ENCODE measurements at regions not wholly inside any gene's neighbourhood (a gene's known extent, or its start where the extent isn't known, plus 50 kb on each side); places are given as distances from the start of the nearest gene placed in this dataset.

DNA sequence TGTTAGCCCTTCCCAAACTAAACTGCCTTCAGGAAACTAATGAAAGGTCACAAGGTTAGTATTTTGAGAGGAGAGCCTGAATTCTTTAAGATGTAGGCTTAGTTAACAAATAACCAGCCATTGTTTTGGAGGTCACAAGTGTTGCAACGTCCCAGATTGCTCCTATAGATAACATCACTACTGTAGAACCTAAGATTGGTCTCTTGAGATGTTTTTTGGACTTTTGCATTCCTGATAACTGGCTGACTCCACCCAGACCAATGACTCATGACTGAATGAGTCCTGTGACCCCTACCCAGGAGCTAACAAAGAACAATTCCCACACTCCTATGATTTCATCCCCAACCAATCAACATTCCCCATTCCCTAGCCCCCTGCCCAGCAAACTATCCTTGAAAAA, 178.8 kb downstream of the SCP2D1 start:
- in situ Hi-C loops (cut with HindIII; ENCODE audit: low sequenced_read_pairs) = no loop called here

DNA sequence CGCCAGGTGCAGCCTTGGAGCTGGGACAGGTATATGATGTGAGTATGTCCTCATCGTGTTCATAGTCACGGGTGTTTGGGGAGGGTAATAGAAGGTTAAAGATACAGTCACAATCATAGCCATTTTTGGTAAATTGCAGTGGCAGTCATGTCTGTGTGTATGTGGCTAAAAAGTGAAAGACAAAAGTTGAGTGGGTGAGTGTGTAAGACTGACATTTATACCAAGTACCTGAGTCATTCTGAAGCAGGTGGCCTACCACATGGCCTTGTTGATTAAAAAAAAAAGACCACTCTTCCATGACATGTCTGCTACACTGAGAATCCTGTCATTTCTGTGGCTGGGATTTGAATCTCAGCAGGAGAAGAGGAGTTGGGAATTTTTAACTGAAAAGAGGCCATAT, 181.9 kb downstream of the SCP2D1 start:
- in situ Hi-C loops (cut with HindIII; ENCODE audit: low sequenced_read_pairs) = no loop called here

DNA sequence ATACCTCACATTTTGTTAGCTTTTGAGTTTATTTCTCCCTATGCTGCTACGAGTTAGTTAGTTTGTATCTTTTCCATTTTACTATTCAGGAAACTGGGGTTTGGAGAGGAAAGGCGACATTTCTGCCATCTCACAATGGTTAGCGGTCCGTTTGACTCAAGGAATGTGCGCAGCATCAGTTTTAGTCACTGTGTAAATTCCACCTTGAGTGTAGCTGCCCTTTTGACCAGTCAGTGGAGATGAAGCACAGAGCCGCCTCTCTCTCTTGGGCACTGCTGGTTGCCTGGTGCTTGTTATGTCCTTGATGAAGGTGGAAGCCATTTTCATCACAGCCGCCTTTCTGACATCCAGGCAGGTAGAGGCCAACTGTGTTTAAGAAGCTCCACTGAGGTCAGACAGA, 185.5 kb downstream of the SCP2D1 start:
- in situ Hi-C loops (cut with HindIII; ENCODE audit: low sequenced_read_pairs) = no loop called here

DNA sequence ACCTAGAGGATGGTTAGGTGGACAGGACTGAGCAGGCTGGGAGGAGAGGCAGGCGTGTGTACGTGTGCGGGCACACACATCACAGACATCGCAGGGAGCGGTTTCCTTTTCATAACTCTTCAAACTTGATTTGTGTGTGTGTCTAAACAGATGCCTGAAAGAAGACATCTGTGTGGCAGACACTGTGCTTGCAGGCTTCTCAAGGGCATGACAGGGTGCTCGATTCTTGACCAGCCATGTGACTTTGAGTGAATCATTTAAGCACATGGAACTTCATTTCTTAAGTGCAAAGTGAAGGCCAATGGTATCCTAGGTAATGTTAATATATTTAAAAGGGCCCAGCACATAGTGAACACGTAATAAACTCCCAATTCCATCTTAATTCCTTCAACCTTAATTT, 186.5 kb downstream of the SCP2D1 start:
- in situ Hi-C loops (cut with HindIII; ENCODE audit: low sequenced_read_pairs) = no loop called here

DNA sequence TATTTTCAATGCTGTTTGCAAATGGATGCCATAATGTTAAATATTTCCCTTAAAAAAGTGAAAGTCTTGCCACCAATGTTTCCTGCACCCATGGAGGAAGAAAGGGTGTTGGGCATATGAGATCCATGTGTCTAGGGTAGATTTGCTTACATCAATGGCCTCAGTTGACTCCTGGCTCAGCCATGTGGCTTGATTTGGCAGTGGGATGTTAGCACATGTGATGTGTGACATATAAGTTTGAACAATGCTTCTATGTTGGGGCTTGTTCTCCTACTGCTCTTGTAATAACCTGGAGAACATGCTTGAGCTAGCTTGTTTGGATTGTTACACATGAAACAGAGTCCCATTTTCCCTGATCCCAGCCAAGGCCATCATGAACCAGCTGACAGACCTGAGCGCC, 187.6 kb downstream of the SCP2D1 start:
- in situ Hi-C loops (cut with HindIII; ENCODE audit: low sequenced_read_pairs) = no loop called here

DNA sequence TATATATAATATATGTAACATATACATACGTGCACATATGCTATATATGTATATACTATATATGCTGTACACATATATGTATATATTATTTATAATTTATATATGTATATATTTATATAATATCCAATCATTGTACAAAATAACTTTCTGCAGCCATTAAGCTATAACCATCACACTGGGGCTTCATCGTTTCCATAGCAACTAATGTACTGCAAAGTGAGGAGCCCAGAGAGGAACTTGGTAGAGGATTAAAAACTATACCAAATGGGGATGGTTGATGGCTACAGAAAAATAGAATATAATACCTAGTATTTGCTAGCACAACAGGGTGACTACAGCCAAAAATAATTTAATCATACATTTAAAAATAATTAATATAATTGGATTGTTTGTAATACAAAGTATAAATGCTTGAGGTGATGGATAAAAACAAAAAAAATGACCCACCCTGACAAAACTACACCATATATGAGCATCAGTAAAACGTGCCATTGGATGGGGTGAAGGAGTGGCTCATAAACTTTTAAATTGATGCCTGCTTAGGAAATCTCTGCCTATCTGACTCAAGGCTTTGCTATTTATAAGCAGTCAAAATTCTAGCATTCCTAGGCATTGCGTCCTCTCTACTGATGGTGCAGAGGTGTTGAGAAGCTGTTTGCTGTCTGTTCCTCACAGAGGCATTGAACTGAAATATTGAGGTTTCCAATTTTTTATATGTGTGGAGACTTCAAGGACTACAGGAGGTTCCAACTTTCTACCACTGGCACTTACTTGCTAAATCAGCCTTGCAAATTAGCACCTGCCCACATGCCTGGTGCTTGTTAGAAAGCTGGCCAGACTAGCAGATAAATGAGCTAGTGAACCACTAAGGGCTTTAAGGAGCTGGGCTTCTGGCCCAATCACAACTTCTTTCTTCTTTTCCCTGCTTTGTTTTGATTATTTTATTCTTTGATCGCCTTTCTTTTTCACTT, 190.1 kb downstream of the SCP2D1 start:
- in situ Hi-C loops (cut with HindIII; ENCODE audit: low sequenced_read_pairs) = no loop called here

DNA sequence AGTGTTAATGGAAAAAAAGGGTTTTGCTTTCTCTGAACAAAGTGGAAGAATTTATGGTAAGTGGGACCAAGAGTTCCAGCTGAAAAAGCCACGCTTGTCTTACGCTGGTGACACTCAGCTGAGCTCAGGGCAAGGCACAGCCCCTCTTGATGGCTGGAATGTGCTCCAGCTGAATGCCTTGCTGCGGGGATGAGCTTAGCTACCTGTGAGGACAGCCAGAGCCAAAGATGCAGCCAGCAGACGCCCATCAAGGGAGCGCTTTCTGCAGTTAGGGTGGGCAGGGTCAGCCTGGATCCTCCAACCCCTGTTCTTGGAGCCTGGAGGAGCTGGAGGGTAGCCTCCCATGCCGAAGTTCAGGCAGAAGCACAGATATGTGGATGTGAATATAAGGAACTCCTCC, 191.4 kb downstream of the SCP2D1 start:
- in situ Hi-C loops (cut with HindIII; ENCODE audit: low sequenced_read_pairs) = no loop called here

DNA sequence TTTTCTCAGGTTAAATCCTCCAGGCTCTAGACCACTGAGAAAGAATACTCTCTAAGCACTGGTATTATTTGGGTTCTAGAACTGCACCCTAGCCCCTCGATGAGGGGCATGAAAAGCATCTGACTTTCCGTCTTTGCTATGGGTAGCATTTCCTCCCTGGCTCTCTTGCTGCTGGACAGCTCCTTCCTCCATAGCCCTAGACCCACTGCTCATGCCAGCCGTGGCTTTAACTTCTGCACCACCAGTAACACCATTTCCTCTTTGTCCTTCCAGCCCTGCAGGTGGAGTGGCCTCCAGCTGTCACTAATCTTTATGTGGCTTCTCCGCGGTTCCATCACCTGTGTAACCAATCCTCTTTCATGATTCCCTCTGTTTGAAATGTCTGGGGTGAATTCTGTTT, 194.9 kb downstream of the SCP2D1 start:
- in situ Hi-C loops (cut with HindIII; ENCODE audit: low sequenced_read_pairs) = no loop called here

DNA sequence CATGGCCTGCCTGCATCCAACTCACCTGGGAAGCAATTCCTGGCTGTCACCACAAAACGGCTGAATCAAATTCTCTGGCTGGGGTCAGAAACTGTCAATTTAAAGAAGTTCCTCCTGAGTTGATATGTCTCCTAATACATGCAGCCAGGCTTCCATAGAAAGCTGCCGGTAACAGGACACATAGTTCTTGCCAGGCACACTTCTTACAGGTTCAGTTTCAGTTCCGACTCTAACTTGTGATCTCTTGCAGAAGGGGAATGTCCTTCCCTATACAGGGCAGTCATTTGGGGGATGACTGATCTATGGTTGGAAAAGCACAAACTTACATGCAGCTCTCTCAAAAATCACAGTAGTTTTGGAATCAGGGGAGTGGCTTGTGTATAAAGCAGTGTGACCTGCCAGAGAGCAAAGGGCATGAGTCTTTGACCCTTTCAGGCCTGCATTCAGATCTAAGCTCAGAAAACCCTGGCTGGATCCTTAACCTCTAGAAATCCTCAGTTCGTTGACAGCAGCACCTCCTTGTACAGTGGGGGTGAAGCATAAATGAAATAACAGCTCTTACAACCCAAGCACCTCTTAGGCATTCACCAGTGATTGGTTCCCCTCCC, 195.6 kb downstream of the SCP2D1 start:
- in situ Hi-C loops (cut with HindIII; ENCODE audit: low sequenced_read_pairs) = no loop called here

DNA sequence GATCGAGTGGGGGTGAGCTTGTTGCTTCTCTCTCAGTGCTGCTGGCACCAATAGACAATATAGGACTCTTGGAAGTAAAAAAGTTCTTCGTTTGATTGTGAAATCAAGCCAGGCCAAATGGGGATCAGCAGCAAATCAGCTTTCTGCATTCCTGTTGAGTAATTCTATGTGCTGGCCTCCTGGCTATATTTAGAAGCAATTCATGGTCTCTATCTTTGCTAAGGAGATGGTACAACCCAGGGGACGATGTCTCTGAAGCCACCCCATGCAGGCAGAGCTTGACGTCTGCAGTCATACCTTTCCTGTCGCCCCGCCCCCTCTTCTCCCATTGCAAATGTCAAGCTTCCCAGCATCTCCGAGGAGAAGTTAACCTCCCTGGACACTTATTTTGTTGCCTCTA, 199.1 kb downstream of the SCP2D1 start:
- in situ Hi-C loops (cut with HindIII; ENCODE audit: low sequenced_read_pairs) = loop anchor here (10.0 kb wide), 1 partner anchor 138 kb away; no protein-coding TSS in a partner anchor

DNA sequence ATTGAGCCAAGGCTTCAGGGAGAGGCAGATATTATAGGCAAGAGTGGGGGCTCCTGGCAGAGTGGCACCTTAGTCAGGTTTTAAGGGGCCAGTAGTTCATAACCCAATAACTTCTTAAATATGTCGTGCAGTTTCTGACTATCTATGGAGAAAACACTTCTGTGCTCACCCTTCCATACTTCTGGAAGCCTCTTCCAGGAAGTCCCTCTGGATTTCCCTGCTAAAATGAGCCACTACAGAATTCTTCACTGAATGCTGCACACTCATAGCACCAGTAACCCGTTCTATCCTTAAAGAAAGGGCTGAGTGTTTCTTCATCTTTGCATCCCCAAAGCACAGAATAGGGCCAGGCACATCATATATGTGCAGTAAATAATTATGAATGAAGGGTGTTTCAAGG, 198.5 kb upstream of the SLC24A3 start:
- in situ Hi-C loops (cut with HindIII; ENCODE audit: low sequenced_read_pairs) = loop anchor here (10.0 kb wide), 1 partner anchor 139 kb away; no protein-coding TSS in a partner anchor

DNA sequence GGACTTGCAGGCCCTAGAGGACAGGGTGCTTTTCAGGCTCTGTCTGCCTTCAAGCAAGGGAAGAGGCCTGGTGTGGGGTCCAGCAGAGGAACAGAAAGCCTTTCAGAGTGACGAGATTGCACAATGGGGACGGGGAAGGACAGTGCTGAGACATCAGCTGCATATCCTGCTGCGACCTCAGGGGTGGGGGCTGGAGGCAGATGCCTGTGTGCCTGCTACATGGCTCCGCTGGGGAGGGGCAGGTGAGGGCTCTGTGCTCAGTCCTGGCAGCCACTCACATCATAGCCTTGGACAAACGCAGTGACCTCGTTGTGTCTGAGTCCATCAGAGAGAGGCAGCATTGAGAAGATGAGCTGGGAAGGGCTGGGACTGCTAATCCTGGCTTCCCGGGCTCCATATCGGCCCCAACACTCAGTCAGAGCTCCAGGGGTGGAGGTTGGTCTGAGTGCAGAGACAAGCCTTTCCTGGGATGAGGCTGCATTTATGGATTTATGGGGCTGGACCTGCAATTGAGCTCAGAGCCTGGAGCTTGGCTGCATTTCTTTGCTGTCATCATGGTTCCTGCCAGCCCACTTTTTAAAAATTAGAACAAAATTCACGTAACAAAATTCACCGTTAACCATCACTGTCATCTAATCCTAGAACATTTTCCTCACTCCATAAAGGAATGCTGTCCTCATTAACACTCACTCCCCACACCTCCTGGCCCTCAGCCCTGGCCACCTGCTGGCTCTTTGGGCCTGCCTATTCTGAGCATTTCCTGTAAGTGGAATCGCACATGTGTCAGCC, 196.9 kb upstream of the SLC24A3 start:
- in situ Hi-C loops (cut with HindIII; ENCODE audit: low sequenced_read_pairs) = loop anchor here (10.0 kb wide), 1 partner anchor 141 kb away; no protein-coding TSS in a partner anchor

DNA sequence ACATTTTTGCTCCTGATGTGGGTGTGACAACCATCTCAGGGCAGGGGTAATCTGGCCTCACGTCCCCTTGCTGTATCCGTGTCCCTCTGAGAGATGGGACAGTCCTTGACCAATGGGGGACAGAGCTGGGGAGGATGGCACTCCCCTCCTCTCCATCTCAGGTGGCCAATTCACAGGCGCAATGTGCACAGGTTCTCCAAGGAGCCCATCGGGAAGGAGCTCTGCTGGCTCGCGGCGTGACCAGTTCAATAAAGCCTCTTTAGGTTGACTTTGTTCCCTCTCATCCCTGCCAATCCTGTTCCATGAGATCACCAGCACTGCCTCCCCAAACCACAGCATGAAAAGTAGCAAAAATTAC, 196.3 kb upstream of the SLC24A3 start:
- in situ Hi-C loops (cut with HindIII; ENCODE audit: low sequenced_read_pairs) = loop anchor here (10.0 kb wide), 1 partner anchor 141 kb away; no protein-coding TSS in a partner anchor

DNA sequence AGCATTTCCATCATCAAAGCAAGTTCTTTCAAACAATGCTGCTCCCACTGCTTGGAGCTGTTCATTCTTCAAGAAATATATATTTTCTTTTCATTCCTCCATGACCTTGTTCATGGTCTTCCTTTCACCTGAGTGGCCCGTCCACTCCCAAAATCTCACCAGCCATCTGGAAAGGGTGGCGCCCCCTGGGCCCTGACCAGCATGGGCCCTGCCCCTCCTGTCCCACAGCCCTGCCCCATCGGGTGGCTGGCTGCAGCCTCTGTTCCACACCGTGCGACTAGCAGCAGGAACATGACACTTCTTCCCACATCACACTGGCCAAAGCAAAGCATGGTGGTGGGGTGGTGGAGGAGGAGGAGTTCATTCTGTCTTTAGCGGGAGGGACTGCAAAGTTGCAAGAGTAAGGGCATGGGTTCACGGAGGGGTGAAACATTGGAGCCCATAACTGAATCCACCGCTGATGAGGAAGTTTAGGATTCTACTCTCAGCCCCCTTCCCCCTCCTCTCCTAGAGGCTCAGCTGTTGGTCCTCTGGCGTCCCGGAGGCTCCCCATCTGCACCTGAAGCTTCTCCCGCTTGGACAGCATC, 195.2 kb upstream of the SLC24A3 start:
- in situ Hi-C loops (cut with HindIII; ENCODE audit: low sequenced_read_pairs) = loop anchor here (10.0 kb wide), 1 partner anchor 142 kb away; no protein-coding TSS in a partner anchor

DNA sequence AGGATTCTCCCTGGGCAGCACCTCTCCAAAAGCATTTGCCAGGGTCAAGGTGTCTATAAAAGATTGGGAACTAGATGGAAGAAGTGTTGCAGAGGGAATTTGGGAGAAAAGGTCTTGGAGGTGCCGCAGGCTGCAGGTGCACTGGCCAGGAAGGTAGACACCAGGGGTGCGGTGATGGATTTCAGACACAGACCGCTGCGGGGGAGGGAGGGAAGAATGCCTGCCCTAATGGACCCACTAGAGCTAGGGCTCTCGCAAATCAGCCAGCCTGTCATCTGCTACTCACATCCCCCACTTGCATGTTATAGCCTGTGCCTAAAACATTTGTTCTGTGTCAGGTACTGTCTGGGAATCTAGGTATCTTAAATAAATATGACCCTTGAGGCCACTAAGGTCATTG, 193.6 kb upstream of the SLC24A3 start:
- in situ Hi-C loops (cut with HindIII; ENCODE audit: low sequenced_read_pairs) = loop anchor here (10.0 kb wide), 1 partner anchor 144 kb away; no protein-coding TSS in a partner anchor

DNA sequence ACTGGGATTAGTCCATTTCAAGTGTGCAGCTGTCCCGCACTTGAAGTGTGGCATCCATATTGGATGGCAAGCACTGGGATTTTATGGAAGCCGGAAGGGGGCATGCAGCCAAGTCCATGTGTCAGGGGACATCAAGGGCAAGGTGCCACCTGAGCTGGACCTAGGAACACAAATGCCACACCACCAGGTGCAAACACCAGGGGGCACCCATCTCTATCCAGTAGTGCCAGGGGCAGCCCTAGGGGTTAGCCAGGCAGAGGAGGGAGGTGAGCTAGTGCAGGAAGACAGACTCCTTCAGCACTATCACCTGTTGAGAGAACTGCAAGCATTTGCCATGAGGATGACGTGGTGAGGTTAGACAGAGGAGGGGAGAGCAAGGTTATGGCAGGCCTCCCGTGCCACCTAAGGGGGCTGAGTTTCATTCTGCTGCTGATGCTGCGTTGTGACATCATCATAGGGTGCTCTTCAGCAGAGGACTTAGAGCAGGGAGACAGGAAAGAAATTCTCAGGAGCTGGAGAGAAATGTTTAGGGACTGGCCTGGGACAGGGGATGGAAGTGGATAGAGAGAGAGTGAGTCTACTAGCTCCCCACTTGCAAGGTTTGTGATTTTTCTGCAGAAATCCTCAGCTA, 192.6 kb upstream of the SLC24A3 start:
- in situ Hi-C loops (cut with HindIII; ENCODE audit: low sequenced_read_pairs) = loop anchor here (10.0 kb wide), 1 partner anchor 145 kb away; no protein-coding TSS in a partner anchor

DNA sequence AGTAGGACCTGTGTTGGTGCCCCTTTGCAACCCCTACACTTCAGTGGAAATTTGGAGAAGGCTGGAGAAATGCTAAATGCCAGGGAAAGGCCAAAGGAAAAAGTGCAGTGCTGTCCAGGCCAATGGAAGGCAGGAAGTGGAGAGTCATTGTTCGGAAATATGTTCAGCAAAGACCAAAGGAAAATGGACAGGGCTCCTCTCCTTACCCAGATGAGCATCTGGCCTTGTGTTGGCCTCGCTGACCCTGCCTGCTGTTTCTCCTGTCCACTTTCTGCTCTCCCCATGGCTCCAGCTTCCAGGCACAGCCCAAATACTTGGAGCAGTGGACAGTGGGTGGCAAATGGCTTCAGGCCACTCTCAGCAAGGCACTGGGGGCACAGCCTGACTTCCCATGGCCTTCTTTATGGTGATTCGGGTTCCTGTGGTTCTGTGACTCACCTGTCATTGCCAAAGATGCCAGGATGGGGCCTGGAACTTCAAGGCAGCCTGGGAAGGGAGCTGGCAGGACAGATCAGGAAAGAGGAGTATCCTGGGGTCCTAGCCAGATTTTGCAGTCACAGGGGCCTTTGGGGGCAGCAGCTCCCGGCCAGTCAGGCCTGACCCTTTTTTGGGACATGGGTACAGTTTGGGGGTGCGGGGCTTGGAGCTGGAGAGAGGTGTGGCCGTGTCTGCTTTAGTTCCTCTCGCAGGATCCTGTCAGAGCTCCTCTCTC, 190.9 kb upstream of the SLC24A3 start:
- in situ Hi-C loops (cut with HindIII; ENCODE audit: low sequenced_read_pairs) = no loop called here

DNA sequence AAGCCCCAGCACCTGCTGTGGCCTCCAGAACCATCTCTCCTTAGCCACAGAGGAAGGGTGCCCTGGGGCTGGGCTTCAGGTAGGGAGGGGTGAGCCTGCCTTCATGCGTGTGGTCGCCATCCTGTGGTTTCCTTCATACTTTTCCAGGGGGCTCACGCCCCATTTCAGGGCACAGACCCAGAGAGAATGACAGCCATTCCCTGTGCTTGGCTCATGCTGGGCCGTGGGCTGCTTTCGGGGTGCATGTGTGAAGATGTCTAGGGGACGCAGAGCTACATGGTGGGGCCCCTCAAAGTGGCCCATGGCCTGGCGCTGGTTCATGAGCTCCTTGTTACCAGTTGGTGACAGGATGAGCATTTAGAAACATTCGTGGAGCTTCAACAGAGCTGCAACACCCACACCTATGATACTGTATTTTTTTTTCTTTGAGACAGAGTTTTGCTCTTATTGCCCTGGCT, 190.3 kb upstream of the SLC24A3 start:
- in situ Hi-C loops (cut with HindIII; ENCODE audit: low sequenced_read_pairs) = no loop called here

DNA sequence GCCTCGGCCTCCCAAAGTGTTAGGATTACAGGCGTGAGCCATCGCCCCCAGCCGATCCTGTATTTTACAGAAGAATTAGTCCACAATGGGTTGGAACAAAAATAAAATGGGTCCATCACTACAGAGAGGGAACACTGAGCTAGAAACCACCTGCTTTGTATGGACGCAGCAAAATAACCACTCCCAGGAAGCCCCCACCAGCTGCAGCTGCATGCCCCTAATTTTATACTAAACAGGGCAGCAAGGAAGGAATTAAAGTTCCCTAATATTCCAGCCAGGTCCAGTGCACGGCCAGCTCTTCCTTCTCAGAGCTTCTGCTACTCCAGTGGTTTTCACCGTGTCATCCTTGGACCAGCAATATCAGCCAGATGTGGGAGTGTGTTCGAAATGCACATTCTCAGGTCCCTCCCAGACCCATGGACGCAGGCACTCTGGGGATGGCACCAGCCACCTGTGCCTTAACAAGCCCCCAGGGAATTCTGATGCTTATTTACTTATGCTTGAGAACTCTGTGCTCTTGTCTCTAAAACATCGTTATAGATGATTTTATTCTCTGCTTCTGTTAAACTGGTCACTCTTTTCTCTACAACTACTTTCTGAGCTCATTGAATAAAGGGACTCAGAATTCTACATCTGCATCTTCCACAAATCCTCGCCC, 189.5 kb upstream of the SLC24A3 start:
- in situ Hi-C loops (cut with HindIII; ENCODE audit: low sequenced_read_pairs) = no loop called here
